HEK293 (cell line): ENCODE measurements at regions not wholly inside any gene's neighbourhood (a gene's known extent, or its start where the extent isn't known, plus 50 kb on each side); places are given as distances from the start of the nearest gene placed in this dataset.

Source experiments
- CTCF ChIA-PET: fragments of 350-600 bp; formaldehyde crosslinking; extraction: SDS; loops from one replicate; lab custom pipeline; 2021; ENCODE audit warnings: antibody characterized with exemption; lab: Yijun Ruan, JAX
- POLR2A ChIA-PET: fragments of 300-600 bp; formaldehyde crosslinking; extraction: SDS; loops from one replicate; lab custom pipeline; 2020; ENCODE audit warnings: antibody characterized with exemption, inconsistent platforms; lab: Yijun Ruan, JAX
- H3K27ac ChIP-seq: fragments of 200-500 bp; sonication (Bioruptor generic); 2 replicates; pipeline ENCODE4 v1.5.1; 2014; ENCODE audit warnings: low read depth, low read length, control low read depth, inconsistent platforms; ENCODE audit errors: extremely low read depth
- H3K36me3 ChIP-seq, 2 experiments: fragments of 200-500 bp in 1 of 2; sonication (Bioruptor generic) in 1 of 2; 1 replicate in 1 of 2; 2 replicates in 1 of 2; pipeline ENCODE4 v1.5.1; 2014 to 2017; ENCODE audit warnings: inconsistent platforms in 2 of 2, low read length in 2 of 2; ENCODE audit not compliant: control insufficient read depth in 2 of 2, insufficient read depth in 1 of 2
- H3K4me1 ChIP-seq: fragments of 200-500 bp; sonication (Bioruptor generic); 2 replicates; pipeline ENCODE4 v1.5.1; 2014; ENCODE audit warnings: mild to moderate bottlenecking, low read length, inconsistent platforms; ENCODE audit not compliant: control insufficient read depth, insufficient read depth
- H3K4me3 ChIP-seq: 2 replicates; pipeline ENCODE4 v1.5.1; 2011; ENCODE audit warnings: low read depth, mild to moderate bottlenecking, control low read depth, low read length, moderate library complexity
- H3K9me3 ChIP-seq: fragments of 200-500 bp; sonication (Bioruptor generic); 2 replicates; pipeline ENCODE4 v1.5.1; 2014; ENCODE audit warnings: low read depth, low read length, inconsistent platforms; ENCODE audit not compliant: control insufficient read depth, insufficient read depth
- OVOL3 ChIP-seq: fragments of 450-650 bp; formaldehyde crosslinking; IDR thresholded peaks from 2 replicates; pipeline ENCODE4 v1.5.1; 2016; ENCODE audit warnings: missing biosample characterization, missing genetic modification characterization
- ZBTB1 ChIP-seq: fragments of 450-650 bp; formaldehyde crosslinking; IDR thresholded peaks from 2 replicates; pipeline ENCODE4 v1.5.1; 2016; ENCODE audit warnings: missing biosample characterization, missing genetic modification characterization
- ZBTB21 ChIP-seq: fragments of 450-650 bp; formaldehyde crosslinking; IDR thresholded peaks from 2 replicates; pipeline ENCODE4 v1.5.1; 2017; ENCODE audit warnings: missing biosample characterization, missing genetic modification characterization
- ZBTB48 ChIP-seq: fragments of 450-650 bp; formaldehyde crosslinking; IDR thresholded peaks from 2 replicates; pipeline ENCODE4 v1.5.1; 2016; ENCODE audit warnings: missing biosample characterization, missing genetic modification characterization
- ZNF10 ChIP-seq: fragments of 450-650 bp; formaldehyde crosslinking; IDR thresholded peaks from 2 replicates; pipeline ENCODE4 v1.5.1; 2017; ENCODE audit warnings: missing biosample characterization, missing genetic modification characterization
- ZNF2 ChIP-seq: fragments of 450-650 bp; formaldehyde crosslinking; IDR thresholded peaks from 2 replicates; pipeline ENCODE4 v1.5.1; 2016; ENCODE audit warnings: missing biosample characterization, missing genetic modification characterization
- ZNF324 ChIP-seq: fragments of 450-650 bp; formaldehyde crosslinking; IDR thresholded peaks from 2 replicates; pipeline ENCODE4 v1.5.1; 2016; ENCODE audit warnings: missing biosample characterization, missing genetic modification characterization
- ZNF624 ChIP-seq: fragments of 450-650 bp; formaldehyde crosslinking; IDR thresholded peaks from 2 replicates; pipeline ENCODE4 v1.5.1; 2017; ENCODE audit warnings: missing biosample characterization, missing genetic modification characterization
- ZNF670 ChIP-seq: fragments of 450-650 bp; formaldehyde crosslinking; IDR thresholded peaks from 2 replicates; pipeline ENCODE4 v1.5.1; 2016; ENCODE audit warnings: missing biosample characterization, missing genetic modification characterization, low read depth
- ZNF707 ChIP-seq: fragments of 450-650 bp; formaldehyde crosslinking; IDR thresholded peaks from 2 replicates; pipeline ENCODE4 v1.5.1; 2016; ENCODE audit warnings: missing biosample characterization, missing genetic modification characterization
- ZNF777 ChIP-seq: fragments of 450-650 bp; formaldehyde crosslinking; IDR thresholded peaks from 2 replicates; pipeline ENCODE4 v1.5.1; 2017; ENCODE audit warnings: missing biosample characterization, missing genetic modification characterization, borderline replicate concordance
- ZNF785 ChIP-seq: fragments of 450-650 bp; formaldehyde crosslinking; IDR thresholded peaks from 2 replicates; pipeline ENCODE4 v1.5.1; 2016; ENCODE audit warnings: missing biosample characterization, missing genetic modification characterization
- TF ChIP-seq, protein P1 (sequence below): fragments of 450-650 bp; formaldehyde crosslinking; IDR thresholded peaks from 2 replicates; pipeline ENCODE4 v1.5.1; 2016; ENCODE audit warnings: missing biosample characterization, missing genetic modification characterization
- TF ChIP-seq, protein P2 (sequence below): fragments of 450-650 bp; formaldehyde crosslinking; IDR thresholded peaks from 2 replicates; pipeline ENCODE4 v1.5.1; 2016; ENCODE audit warnings: missing biosample characterization, missing genetic modification characterization, low read depth
- TF ChIP-seq, protein P3 (sequence below): fragments of 450-650 bp; formaldehyde crosslinking; IDR thresholded peaks from 2 replicates; pipeline ENCODE4 v1.5.1; 2017; ENCODE audit warnings: missing biosample characterization, mild to moderate bottlenecking, missing genetic modification characterization, moderate library complexity
- TF ChIP-seq, protein P4 (sequence below): fragments of 450-650 bp; formaldehyde crosslinking; IDR thresholded peaks from 2 replicates; pipeline ENCODE4 v1.5.0; 2017; ENCODE audit warnings: missing biosample characterization, missing genetic modification characterization, borderline replicate concordance
- TF ChIP-seq, protein P5 (sequence below): fragments of 450-650 bp; formaldehyde crosslinking; IDR thresholded peaks from 2 replicates; pipeline ENCODE4 v1.5.1; 2016; ENCODE audit warnings: missing biosample characterization, missing genetic modification characterization

DNA sequence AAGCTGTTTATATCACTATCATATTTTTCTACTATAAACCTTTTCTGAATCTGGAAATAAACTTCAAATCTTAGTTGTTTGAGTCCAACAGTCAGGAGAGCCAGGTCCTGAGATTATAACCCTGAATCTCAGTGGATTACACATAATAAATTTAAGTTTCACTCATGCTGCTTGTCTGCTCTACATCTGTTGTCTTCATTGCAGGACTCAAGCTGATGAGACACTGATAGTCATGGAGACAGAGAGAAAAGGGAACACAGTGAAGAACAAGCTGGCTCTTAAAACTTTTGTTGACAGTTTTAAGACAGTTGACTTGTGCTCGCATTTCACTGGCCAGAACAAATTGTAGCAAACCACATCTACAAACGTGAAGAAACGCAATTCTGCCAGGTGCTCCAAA is 327.0 kb upstream of the CTSO start (continued):
- TF ChIP-seq, protein P1, sequence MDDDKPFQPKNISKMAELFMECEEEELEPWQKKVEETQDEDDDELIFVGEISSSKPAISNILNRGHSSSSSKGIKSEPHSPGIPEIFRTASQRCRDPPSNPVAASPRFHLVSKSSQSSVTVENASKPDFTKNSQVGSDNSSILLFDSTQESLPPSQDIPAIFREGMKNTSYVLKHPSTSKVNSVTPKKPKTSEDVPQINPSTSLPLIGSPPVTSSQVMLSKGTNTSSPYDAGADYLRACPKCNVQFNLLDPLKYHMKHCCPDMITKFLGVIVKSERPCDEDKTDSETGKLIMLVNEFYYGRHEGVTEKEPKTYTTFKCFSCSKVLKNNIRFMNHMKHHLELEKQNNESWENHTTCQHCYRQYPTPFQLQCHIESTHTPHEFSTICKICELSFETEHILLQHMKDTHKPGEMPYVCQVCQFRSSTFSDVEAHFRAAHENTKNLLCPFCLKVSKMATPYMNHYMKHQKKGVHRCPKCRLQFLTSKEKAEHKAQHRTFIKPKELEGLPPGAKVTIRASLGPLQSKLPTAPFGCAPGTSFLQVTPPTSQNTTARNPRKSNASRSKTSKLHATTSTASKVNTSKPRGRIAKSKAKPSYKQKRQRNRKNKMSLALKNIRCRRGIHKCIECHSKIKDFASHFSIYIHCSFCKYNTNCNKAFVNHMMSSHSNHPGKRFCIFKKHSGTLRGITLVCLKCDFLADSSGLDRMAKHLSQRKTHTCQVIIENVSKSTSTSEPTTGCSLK = no peak
- no peak for TF ChIP-seq ZNF785 (tag by site-specific recombination)
- TF ChIP-seq ZNF707 (tag by site-specific recombination) = no peak

DNA sequence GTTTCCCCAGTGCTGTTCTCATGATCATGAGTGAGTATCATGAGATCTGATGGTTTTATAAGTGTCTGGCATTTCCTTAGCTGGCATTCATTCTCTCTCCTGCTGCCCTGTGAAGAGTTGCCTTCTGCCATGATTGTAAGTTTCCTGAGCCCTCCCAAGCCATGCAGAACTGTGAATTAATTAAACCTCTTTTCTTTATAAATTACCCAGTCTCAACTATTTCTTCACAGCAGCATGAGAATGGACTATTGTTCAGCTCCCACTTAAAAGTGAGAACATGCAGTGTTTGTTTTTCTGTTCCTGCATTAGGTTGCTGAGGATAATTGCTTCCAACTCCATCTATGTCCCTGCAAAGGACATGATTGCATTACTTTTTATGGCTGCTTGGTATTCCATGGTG is 311.7 kb upstream of the CTSO start:
- no peaks in the 10 kb centered on the region for H3K36me3 ChIP-seq
- H3K27ac ChIP-seq = no peak overlapping the region
- ChIA-PET CTCF (no interaction called here), POLR2A (no interaction called here)
- TF ChIP-seq, protein P2, sequence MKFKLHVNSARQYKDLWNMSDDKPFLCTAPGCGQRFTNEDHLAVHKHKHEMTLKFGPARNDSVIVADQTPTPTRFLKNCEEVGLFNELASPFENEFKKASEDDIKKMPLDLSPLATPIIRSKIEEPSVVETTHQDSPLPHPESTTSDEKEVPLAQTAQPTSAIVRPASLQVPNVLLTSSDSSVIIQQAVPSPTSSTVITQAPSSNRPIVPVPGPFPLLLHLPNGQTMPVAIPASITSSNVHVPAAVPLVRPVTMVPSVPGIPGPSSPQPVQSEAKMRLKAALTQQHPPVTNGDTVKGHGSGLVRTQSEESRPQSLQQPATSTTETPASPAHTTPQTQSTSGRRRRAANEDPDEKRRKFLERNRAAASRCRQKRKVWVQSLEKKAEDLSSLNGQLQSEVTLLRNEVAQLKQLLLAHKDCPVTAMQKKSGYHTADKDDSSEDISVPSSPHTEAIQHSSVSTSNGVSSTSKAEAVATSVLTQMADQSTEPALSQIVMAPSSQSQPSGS (tag by site-specific recombination) = no peak
- TF ChIP-seq ZNF10 (no peak), OVOL3 (tag by site-specific recombination) (no peak), ZNF624 (tag by site-specific recombination) (no peak)
- H3K9me3 ChIP-seq = no peaks in the 10 kb centered on the region
- no peak overlapping the region for H3K4me3 ChIP-seq
- no peaks in the 10 kb centered on the region for H3K4me1 ChIP-seq

DNA sequence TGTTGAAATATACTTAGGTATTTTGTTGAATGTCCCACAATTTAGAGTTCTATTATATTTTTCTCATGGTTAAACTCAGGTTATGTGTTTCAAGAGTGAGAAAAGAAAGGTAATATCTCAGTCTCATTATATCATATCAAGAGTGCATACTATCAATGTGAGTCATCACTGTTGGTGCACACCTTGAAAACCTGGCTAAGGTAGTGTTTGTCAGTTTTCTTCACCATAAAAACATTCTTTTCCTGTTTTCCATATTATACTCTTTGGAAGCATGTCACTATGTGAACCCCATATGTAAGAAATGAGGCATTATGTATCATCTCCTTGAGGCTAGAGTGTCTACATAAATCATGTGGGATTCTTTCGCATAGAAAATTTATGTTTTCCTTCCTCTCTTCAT is 307.6 kb upstream of the CTSO start:
- Histone ChIP-seq H3K4me1 (no peaks in the 10 kb centered on the region), H3K9me3 (no peaks in the 10 kb centered on the region), H3K27ac (no peak overlapping the region), H3K4me3 (no peak overlapping the region), H3K36me3 (no peaks in the 10 kb centered on the region)
- ChIA-PET CTCF (no interaction called here), POLR2A (no interaction called here)
- no peak for TF ChIP-seq ZNF777 (tag by site-specific recombination)
- TF ChIP-seq ZBTB48 (tag by site-specific recombination) = no peak
- TF ChIP-seq ZNF2 (tag by site-specific recombination) = no peak
- TF ChIP-seq ZBTB21 (tag by site-specific recombination) = no peak
- TF ChIP-seq, protein P3, sequence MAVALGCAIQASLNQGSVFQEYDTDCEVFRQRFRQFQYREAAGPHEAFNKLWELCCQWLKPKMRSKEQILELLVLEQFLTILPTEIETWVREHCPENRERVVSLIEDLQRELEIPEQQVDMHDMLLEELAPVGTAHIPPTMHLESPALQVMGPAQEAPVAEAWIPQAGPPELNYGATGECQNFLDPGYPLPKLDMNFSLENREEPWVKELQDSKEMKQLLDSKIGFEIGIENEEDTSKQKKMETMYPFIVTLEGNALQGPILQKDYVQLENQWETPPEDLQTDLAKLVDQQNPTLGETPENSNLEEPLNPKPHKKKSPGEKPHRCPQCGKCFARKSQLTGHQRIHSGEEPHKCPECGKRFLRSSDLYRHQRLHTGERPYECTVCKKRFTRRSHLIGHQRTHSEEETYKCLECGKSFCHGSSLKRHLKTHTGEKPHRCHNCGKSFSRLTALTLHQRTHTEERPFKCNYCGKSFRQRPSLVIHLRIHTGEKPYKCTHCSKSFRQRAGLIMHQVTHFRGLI (tag by site-specific recombination) = no peak
- TF ChIP-seq, protein P4, sequence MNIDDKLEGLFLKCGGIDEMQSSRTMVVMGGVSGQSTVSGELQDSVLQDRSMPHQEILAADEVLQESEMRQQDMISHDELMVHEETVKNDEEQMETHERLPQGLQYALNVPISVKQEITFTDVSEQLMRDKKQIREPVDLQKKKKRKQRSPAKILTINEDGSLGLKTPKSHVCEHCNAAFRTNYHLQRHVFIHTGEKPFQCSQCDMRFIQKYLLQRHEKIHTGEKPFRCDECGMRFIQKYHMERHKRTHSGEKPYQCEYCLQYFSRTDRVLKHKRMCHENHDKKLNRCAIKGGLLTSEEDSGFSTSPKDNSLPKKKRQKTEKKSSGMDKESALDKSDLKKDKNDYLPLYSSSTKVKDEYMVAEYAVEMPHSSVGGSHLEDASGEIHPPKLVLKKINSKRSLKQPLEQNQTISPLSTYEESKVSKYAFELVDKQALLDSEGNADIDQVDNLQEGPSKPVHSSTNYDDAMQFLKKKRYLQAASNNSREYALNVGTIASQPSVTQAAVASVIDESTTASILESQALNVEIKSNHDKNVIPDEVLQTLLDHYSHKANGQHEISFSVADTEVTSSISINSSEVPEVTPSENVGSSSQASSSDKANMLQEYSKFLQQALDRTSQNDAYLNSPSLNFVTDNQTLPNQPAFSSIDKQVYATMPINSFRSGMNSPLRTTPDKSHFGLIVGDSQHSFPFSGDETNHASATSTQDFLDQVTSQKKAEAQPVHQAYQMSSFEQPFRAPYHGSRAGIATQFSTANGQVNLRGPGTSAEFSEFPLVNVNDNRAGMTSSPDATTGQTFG (tag by site-specific recombination) = no peak
- no peak for TF ChIP-seq ZNF624 (tag by site-specific recombination)
- TF ChIP-seq, protein P2 (tag by site-specific recombination) = no peak
- TF ChIP-seq, protein P5, sequence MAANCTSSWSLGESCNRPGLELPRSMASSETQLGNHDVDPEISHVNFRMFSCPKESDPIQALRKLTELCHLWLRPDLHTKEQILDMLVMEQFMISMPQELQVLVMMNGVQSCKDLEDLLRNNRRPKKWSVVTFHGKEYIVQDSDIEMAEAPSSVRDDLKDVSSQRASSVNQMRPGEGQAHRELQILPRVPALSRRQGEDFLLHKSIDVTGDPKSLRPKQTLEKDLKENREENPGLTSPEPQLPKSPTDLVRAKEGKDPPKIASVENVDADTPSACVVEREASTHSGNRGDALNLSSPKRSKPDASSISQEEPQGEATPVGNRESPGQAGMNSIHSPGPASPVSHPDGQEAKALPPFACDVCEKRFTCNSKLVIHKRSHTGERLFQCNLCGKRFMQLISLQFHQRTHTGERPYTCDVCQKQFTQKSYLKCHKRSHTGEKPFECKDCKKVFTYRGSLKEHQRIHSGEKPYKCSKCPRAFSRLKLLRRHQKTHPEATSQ (tag by site-specific recombination) = no peak
- TF ChIP-seq ZNF324 = no peak
- TF ChIP-seq ZNF670 (tag by site-specific recombination) = no peak
- TF ChIP-seq ZBTB1 (tag by site-specific recombination) = no peak
